ENCODE measurements at regions not wholly inside any gene's neighbourhood (a gene's known extent, or its start where the extent isn't known, plus 50 kb on each side); places are given as distances from the start of the nearest gene placed in this dataset.

DNA sequence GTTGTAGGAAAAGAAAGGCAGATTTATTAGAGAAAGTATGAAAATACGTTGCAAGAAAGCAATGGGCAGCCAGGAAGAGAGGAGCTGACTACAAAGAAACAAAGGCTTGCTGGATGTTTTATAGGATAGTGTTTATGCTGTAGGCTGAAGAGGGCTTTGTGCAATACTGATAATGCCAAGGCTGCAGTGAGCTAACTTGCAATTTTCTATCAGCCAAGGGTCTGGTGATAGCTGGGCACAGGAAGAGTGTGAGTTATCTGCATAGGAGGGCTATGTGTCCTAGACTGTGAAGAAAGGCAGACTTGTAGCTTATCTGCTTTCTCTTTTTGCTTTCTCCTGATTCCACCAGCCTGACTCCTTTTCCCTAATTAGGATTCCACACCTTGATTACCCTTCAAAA lies 51.3 kb upstream of the OSBPL11 start:
- TF ChIP-seq, protein P1, sequence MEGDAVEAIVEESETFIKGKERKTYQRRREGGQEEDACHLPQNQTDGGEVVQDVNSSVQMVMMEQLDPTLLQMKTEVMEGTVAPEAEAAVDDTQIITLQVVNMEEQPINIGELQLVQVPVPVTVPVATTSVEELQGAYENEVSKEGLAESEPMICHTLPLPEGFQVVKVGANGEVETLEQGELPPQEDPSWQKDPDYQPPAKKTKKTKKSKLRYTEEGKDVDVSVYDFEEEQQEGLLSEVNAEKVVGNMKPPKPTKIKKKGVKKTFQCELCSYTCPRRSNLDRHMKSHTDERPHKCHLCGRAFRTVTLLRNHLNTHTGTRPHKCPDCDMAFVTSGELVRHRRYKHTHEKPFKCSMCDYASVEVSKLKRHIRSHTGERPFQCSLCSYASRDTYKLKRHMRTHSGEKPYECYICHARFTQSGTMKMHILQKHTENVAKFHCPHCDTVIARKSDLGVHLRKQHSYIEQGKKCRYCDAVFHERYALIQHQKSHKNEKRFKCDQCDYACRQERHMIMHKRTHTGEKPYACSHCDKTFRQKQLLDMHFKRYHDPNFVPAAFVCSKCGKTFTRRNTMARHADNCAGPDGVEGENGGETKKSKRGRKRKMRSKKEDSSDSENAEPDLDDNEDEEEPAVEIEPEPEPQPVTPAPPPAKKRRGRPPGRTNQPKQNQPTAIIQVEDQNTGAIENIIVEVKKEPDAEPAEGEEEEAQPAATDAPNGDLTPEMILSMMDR (conservative IDR thresholded peaks at IDR 0.05): no peak
- TF ChIP-seq EZH2 (IDR thresholded peaks at IDR 0.05; ENCODE audit: low read depth): no peak

Measured in PC-9 (cell line).